Lung (tissue), 11 donors: ENCODE measurements at regions not wholly inside any gene's neighbourhood (a gene's known extent, or its start where the extent isn't known, plus 50 kb on each side); places are given as distances from the start of the nearest gene placed in this dataset.

Experiments used
- ATAC-seq: fragments of 200-7000 bp; cut with Tn5 transposase; one replicate; pipeline ENCODE4 v1.9.1; 2020; ENCODE audit warnings: moderate number of reproducible peaks; ENCODE audit not compliant: insufficient read depth, low FRiP score
- DNase-seq, 3 donors: peaks; one replicate each; pipeline ENCODE4 v3.0.0-alpha.2; 2013 to 2017
- H3K27ac ChIP-seq, 2 donors: one replicate each; pipeline ENCODE4 v1.5.1; 2013; ENCODE audit warnings: mild to moderate bottlenecking in 2 of 2, moderate library complexity in 2 of 2, control low read depth in 1 of 2, inconsistent platforms in 1 of 2, low read depth in 1 of 2, low read length in 1 of 2
- H3K27me3 ChIP-seq, 3 donors: one replicate each; pipeline ENCODE4 v1.5.1; 2013; ENCODE audit warnings: low read length in 2 of 3; ENCODE audit not compliant: control insufficient read depth in 3 of 3, insufficient read depth in 3 of 3
- H3K36me3 ChIP-seq, 4 donors: one replicate each; pipeline ENCODE4 v1.5.1; 2013; ENCODE audit warnings: low read length in 4 of 4, mild to moderate bottlenecking in 1 of 4, moderate library complexity in 1 of 4; ENCODE audit not compliant: control insufficient read depth in 4 of 4, insufficient read depth in 4 of 4
- H3K4me1 ChIP-seq, 5 donors: one replicate each; pipeline ENCODE4 v1.5.1; 2013; ENCODE audit warnings: low read length in 5 of 5, mild to moderate bottlenecking in 2 of 5, moderate library complexity in 1 of 5; ENCODE audit not compliant: control insufficient read depth in 5 of 5, insufficient read depth in 5 of 5
- H3K4me3 ChIP-seq: one replicate; pipeline ENCODE4 v1.5.1; 2013; ENCODE audit warnings: mild to moderate bottlenecking, control low read depth, moderate library complexity
- H3K9ac ChIP-seq, 2 donors: one replicate each; pipeline ENCODE4 v1.5.1; 2013; ENCODE audit warnings: low read length in 2 of 2, control low read depth in 1 of 2; ENCODE audit not compliant: insufficient read depth in 1 of 2
- H3K9me3 ChIP-seq, 4 donors: one replicate each; pipeline ENCODE4 v1.5.1; 2013; ENCODE audit warnings: low read length in 3 of 4, mild to moderate bottlenecking in 1 of 4, moderate library complexity in 1 of 4; ENCODE audit not compliant: control insufficient read depth in 4 of 4, insufficient read depth in 3 of 4
- CTCF ChIP-seq: IDR thresholded peaks from 2 replicates; pipeline ENCODE4 v1.5.1; 2012; ENCODE audit warnings: mild to moderate bottlenecking; ENCODE audit errors: control extremely low read depth, extremely low read depth
- WGBS, 2 donors: extraction: QIAGEN DNeasy Blood & Tissue Kit; methylation state at CpG; one replicate each; pipeline ENCODE4 v1.1.7; 2013; 5-methylcytosine and 5-hydroxymethylcytosine counted together
- donor health status: control.
- donor health status: control.
- donor health status: Bipolar disorder and iron deficiency.
- donor health status: healthy.
- donor health status: DM: yes; HTN: yes; CAD: no.

- no peak for ATAC-seq
- Histone ChIP-seq H3K9me3 (peaks cover 0 to 6% (median 1%) of the 10 kb centered on the region in 4 donors), H3K4me3 (no peak overlapping the region), H3K27ac (no peak overlapping the region), H3K9ac (no peak overlapping the region), H3K27me3 (no peaks in the 10 kb centered on the region), H3K36me3 (no peaks in the 10 kb centered on the region), H3K4me1 (no peaks in the 10 kb centered on the region)
- DNase-seq = no peak
- WGBS, 2 donors = 43 to 63% methylated on average over 2 of the region's 2 CpGs
- TF ChIP-seq CTCF = no peak
Measured at GRCh38 chr1:166721145-166721544, 118.1 kb upstream of the POGK start.

- Histone ChIP-seq H3K9me3 (peaks cover 0 to 10% (median 2%) of the 10 kb centered on the region in 4 donors), H3K27me3 (no peaks in the 10 kb centered on the region), H3K36me3 (no peaks in the 10 kb centered on the region), H3K9ac (no peak overlapping the region), H3K4me3 (no peak overlapping the region), H3K27ac (no peak overlapping the region), H3K4me1 (no peaks in the 10 kb centered on the region)
- ATAC-seq (peak; percentile 41), DNase-seq (no peak)
- no peak for TF ChIP-seq CTCF
- WGBS, 2 donors = 69 to 100% methylated on average over 1 of the region's 1 CpG
Measured at GRCh38 chr1:166730299-166730888, 108.9 kb upstream of the POGK start.

DNA sequence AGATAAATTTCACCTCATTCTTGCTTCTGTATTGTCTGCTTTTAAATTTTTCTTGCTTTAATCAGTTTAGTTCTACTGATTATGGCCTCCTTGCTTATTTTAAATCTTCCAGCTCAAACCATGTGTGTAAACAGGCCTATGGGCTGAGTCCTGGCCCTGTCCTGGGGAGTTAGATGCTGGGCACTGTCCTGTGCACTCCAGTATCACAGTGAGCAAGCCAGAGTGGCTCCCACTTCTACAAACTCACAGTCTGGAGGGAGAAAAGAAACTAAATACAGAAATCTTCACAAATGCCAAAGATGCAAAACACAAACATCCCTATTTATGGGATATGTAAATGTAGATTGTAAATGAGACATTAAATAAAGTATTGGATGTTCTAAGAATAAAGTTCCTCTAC lies 101.1 kb upstream of the POGK start:
- TF ChIP-seq CTCF = no peak
- H3K27me3 ChIP-seq = no peaks in the 10 kb centered on the region
- ATAC-seq = no peak
- no peak overlapping the region for H3K9ac ChIP-seq
- no peaks in the 10 kb centered on the region for H3K4me1 ChIP-seq
- no peak overlapping the region for H3K4me3 ChIP-seq
- no peak overlapping the region for H3K27ac ChIP-seq
- H3K9me3 ChIP-seq = peaks cover 0 to 4% (median 2%) of the 10 kb centered on the region in 4 donors
- H3K36me3 ChIP-seq = no peaks in the 10 kb centered on the region
- no peak for DNase-seq

DNA sequence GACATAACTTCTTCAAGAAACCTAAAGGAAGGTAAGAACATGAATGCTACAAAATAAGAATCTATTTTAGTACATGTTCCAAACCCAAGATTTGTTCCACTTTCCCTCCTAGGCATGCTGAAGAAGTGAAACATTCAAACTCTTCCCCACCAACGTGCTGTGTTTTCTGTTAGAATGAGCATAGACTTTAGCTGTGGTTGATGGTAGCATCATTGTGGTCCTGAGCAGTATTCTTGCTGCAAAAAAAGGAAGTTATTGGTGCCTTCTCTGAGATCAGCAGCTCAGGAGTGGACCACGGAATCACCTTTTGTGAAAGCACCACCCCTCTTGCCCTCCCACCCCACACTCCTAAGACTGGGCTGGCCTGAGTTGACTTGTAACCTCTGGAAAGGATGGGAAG lies 100.4 kb upstream of the POGK start:
- no peak overlapping the region for H3K27ac ChIP-seq
- TF ChIP-seq CTCF = no peak
- H3K9ac ChIP-seq = no peak overlapping the region
- no peaks in the 10 kb centered on the region for H3K27me3 ChIP-seq
- no peak overlapping the region for H3K4me3 ChIP-seq
- 64 to 66% methylated on average over 2 of the region's 2 CpGs for WGBS, 2 donors
- H3K4me1 ChIP-seq = no peaks in the 10 kb centered on the region
- DNase-seq (no peak), ATAC-seq (no peak)
- H3K9me3 ChIP-seq = peaks cover 0 to 3% (median 0%) of the 10 kb centered on the region in 4 donors
- no peaks in the 10 kb centered on the region for H3K36me3 ChIP-seq
